ENCODE measurements at regions not wholly inside any gene's neighbourhood (a gene's known extent, or its start where the extent isn't known, plus 50 kb on each side); places are given as distances from the start of the nearest gene placed in this dataset.

- no peaks in the 10 kb centered on the region for H4K20me1 ChIP-seq (ENCODE audit: control insufficient read depth, insufficient read depth, insufficient read length)
- no peak overlapping the region for H3K23ac ChIP-seq (ENCODE audit: insufficient read length, low read depth, low read length)
- peaks cover 14 to 19% of the 10 kb centered on the region in 2 experiments for H3K4me1 Mint-ChIP-seq
- no peaks in the 10 kb centered on the region for H3K23me2 ChIP-seq (ENCODE audit: insufficient read length, low read depth, low read length, poor library complexity, severe bottlenecking)
- H3K4me1 ChIP-seq (ENCODE audit: insufficient read depth, low read length), result peaks cover 2% of the 10 kb centered on the region; the same call in 1 of the 2 replicates
- no peak overlapping the region for H2AK5ac ChIP-seq (ENCODE audit: insufficient read length, low read length)
- H2BK15ac ChIP-seq (ENCODE audit: low read depth, low read length), result no peak overlapping the region
- no peaks in the 10 kb centered on the region for H3K9me3 ChIP-seq (ENCODE audit: control insufficient read depth, low read depth, low read length)
- no peak for DNase-seq
- TF ChIP-seq CTCF (conservative IDR thresholded peaks at IDR 0.05), result no peak
- H3K56ac ChIP-seq (ENCODE audit: insufficient read length, low read depth, low read length), result no peak overlapping the region
- H3K14ac ChIP-seq (ENCODE audit: insufficient read depth, low read length), result no peak overlapping the region
- H3K79me1 ChIP-seq (ENCODE audit: insufficient read depth, low read depth, low read length, poor library complexity, severe bottlenecking), result no peaks in the 10 kb centered on the region
- no peak overlapping the region for H2BK120ac ChIP-seq (ENCODE audit: low read depth, low read length, poor library complexity, severe bottlenecking)
- H3K9me3 Mint-ChIP-seq, result no peaks in the 10 kb centered on the region
- no peak overlapping the region for H4K5ac ChIP-seq (ENCODE audit: insufficient read length, low read depth, low read length)
- no peak overlapping the region for H2BK20ac ChIP-seq (ENCODE audit: low read depth, low read length, poor library complexity, severe bottlenecking)
- no peak overlapping the region for H2BK5ac ChIP-seq (ENCODE audit: insufficient read length, low read length)
- no peak overlapping the region for H3K27ac Mint-ChIP-seq
- no peaks in the 10 kb centered on the region for H3K79me2 ChIP-seq (ENCODE audit: insufficient read depth, low read length)
- no peak overlapping the region for H3T11ph ChIP-seq (ENCODE audit: low read length)
- H3K4me2 ChIP-seq (ENCODE audit: insufficient read depth, insufficient read length, low read length), result no peak overlapping the region
- H3K36me3 Mint-ChIP-seq (ENCODE audit: insufficient read depth in 1 of 3, low read depth in 3 of 3), result peaks cover 0 to 3% (median 2%) of the 10 kb centered on the region in 3 experiments; a peak in 3 of 7 replicates
- H3K4me3 Mint-ChIP-seq, result no peak overlapping the region
- H3K18ac ChIP-seq (ENCODE audit: insufficient read length, low read depth, low read length), result no peak overlapping the region
- no peak overlapping the region for H3K27ac ChIP-seq (ENCODE audit: insufficient read length, low read depth, low read length)
- no CpG with 5 or more reads among the region's 2 CpGs for WGBS (ENCODE audit: extremely low coverage, insufficient read length, low lambda C conversion rate)
- no peaks in the 10 kb centered on the region for H3K27me3 Mint-ChIP-seq (ENCODE audit: low read depth)
- H4K8ac ChIP-seq (replicated peaks; ENCODE audit: insufficient read length, low read depth, low read length), result no peak overlapping the region
- no peak overlapping the region for H4K91ac ChIP-seq (ENCODE audit: insufficient read length, low read depth, low read length)
- H2AFZ ChIP-seq (ENCODE audit: low read length), result no peak overlapping the region
- H3K9ac ChIP-seq (ENCODE audit: extremely low read depth, insufficient read length, low read length), result no peak overlapping the region
- no peak overlapping the region for H2BK12ac ChIP-seq (ENCODE audit: insufficient read length, low read depth, low read length)
- H3K4ac ChIP-seq (ENCODE audit: low read depth, low read length), result no peak overlapping the region
- H3K27me3 ChIP-seq (ENCODE audit: insufficient read depth, low read length), result no peaks in the 10 kb centered on the region
Measured at GRCh38 chr3:109920749-109921148, 583.4 kb upstream of the DPPA4 start.

All from H9 (cell line).